Neural cell (in vitro differentiated cells): ENCODE measurements at regions not wholly inside any gene's neighbourhood (a gene's known extent, or its start where the extent isn't known, plus 50 kb on each side); places are given as distances from the start of the nearest gene placed in this dataset.

Experiments
- H2AFZ ChIP-seq: fragments of 200-600, 300-800 bp; sonication (generic), shearing (Covaris generic); 2 replicates; pipeline ENCODE4 v1.6.0; 2014; ENCODE audit warnings: low read depth, mild to moderate bottlenecking, antibody characterized with exemption, low read length, moderate library complexity
- H3F3A ChIP-seq: fragments of 200-600 bp; shearing (Covaris generic); 2 replicates; pipeline ENCODE4 v1.6.1; 2016; ENCODE audit warnings: mild to moderate bottlenecking, moderate library complexity, mixed read lengths, antibody characterized with exemption, low read length; ENCODE audit not compliant: insufficient read depth, poor library complexity, severe bottlenecking
- H3K27ac ChIP-seq: fragments of 200-600, 300-800 bp; sonication (generic), shearing (Covaris generic); 2 replicates; pipeline ENCODE4 v1.5.1; 2014; ENCODE audit warnings: mild to moderate bottlenecking, low read length, moderate library complexity
- H3K27me3 ChIP-seq: fragments of 300-800, 200-600 bp; sonication (generic), shearing (Covaris generic); 2 replicates; pipeline ENCODE4 v1.6.0; 2014; ENCODE audit warnings: mild to moderate bottlenecking, low read depth, low read length, moderate library complexity; ENCODE audit not compliant: insufficient read depth
- H3K36me3 ChIP-seq: fragments of 300-800, 200-600 bp; sonication (generic), shearing (Covaris generic); 2 replicates; pipeline ENCODE4 v1.5.1; 2014; ENCODE audit warnings: mild to moderate bottlenecking, antibody characterized with exemption, low read length, moderate library complexity; ENCODE audit not compliant: insufficient read depth
- H3K4me2 ChIP-seq: fragments of 300-800, 200-600 bp; sonication (generic), shearing (Covaris generic); 2 replicates; pipeline ENCODE4 v1.6.0; 2014; ENCODE audit warnings: mild to moderate bottlenecking, low read length
- H3K4me3 ChIP-seq: fragments of 300-800, 200-600 bp; sonication (generic), shearing (Covaris generic); 2 replicates; pipeline ENCODE4 v1.5.1; 2014; ENCODE audit warnings: mild to moderate bottlenecking, low read length, moderate library complexity
- H3K79me2 ChIP-seq: fragments of 200-600 bp; shearing (Covaris generic); replicated peaks from 2 replicates; pipeline ENCODE4 v1.6.0; 2014; ENCODE audit warnings: mild to moderate bottlenecking, low read length, moderate library complexity; ENCODE audit not compliant: insufficient read depth
- H3K9ac ChIP-seq: fragments of 300-800, 200-600 bp; sonication (generic), shearing (Covaris generic); 2 replicates; pipeline ENCODE4 v1.6.1; 2016; ENCODE audit warnings: mild to moderate bottlenecking, low read length, mixed read lengths
- H3K9me2 ChIP-seq: fragments of 200-600 bp; shearing (Covaris generic); 2 replicates; pipeline ENCODE4 v1.6.1; 2016; ENCODE audit warnings: mild to moderate bottlenecking, low read length, mixed read lengths; ENCODE audit not compliant: insufficient read depth
- H3K9me3 ChIP-seq: fragments of 200-600, 300-800 bp; sonication (generic), shearing (Covaris generic); 2 replicates; pipeline ENCODE4 v1.6.1; 2016; ENCODE audit warnings: mild to moderate bottlenecking, mixed run types, low read length, moderate library complexity, mixed read lengths
- H4K20me1 ChIP-seq: fragments of 200-600 bp; shearing (Covaris generic); 2 replicates; pipeline ENCODE4 v1.6.1; 2016; ENCODE audit warnings: mild to moderate bottlenecking, mixed run types; ENCODE audit not compliant: insufficient read depth
- CTCF ChIP-seq: fragments of 450-650 bp; IDR thresholded peaks from 2 replicates; pipeline ENCODE4 v1.5.1; 2014; ENCODE audit warnings: antibody characterized with exemption, mild to moderate bottlenecking, moderate library complexity; ENCODE audit not compliant: poor library complexity, severe bottlenecking
- EP300 ChIP-seq: fragments of 450-650 bp; conservative IDR thresholded peaks from 2 replicates; pipeline ENCODE4 v1.6.1; 2014; ENCODE audit warnings: antibody characterized with exemption, mild to moderate bottlenecking, moderate library complexity; ENCODE audit not compliant: poor library complexity, severe bottlenecking
- EZH2 ChIP-seq: fragments of 200-600, 300-800 bp; shearing (Covaris generic), sonication (generic); IDR thresholded peaks from 2 replicates; pipeline ENCODE4 v1.6.1; 2014; ENCODE audit warnings: antibody characterized with exemption, low read length, borderline replicate concordance, mild to moderate bottlenecking; ENCODE audit not compliant: insufficient read depth, poor library complexity, severe bottlenecking
- MXI1 ChIP-seq: fragments of 450-650 bp; conservative IDR thresholded peaks from 2 replicates; pipeline ENCODE4 v1.6.1; 2014; ENCODE audit warnings: antibody characterized with exemption, mild to moderate bottlenecking; ENCODE audit not compliant: poor library complexity, severe bottlenecking
- POLR2AphosphoS5 ChIP-seq: IDR thresholded peaks from 2 replicates; pipeline ENCODE4 v1.6.1; 2012
- RAD21 ChIP-seq: fragments of 450-650 bp; conservative IDR thresholded peaks from 2 replicates; pipeline ENCODE4 v1.6.1; 2014; ENCODE audit warnings: antibody characterized with exemption, mild to moderate bottlenecking, moderate library complexity
- REST ChIP-seq: IDR thresholded peaks from 2 replicates; pipeline ENCODE4 v1.6.1; 2012; ENCODE audit warnings: borderline replicate concordance
- SMC3 ChIP-seq: fragments of 450-650 bp; conservative IDR thresholded peaks from 2 replicates; pipeline ENCODE4 v1.6.1; 2014; ENCODE audit warnings: antibody characterized with exemption, mild to moderate bottlenecking, moderate library complexity; ENCODE audit not compliant: poor library complexity
- TAF1 ChIP-seq: IDR thresholded peaks from 2 replicates; pipeline ENCODE4 v1.6.1; 2012; ENCODE audit warnings: low read depth

GRCh38 chr10:83248106-83248631 is 891.1 kb upstream of the GHITM start:
- Histone ChIP-seq H4K20me1 (no peaks in the 10 kb centered on the region), H3K27me3 (no peaks in the 10 kb centered on the region), H3K27ac (no peak overlapping the region), H3F3A (no peaks in the 10 kb centered on the region), H3K4me2 (no peak overlapping the region), H3K36me3 (no peaks in the 10 kb centered on the region), H3K9ac (no peak overlapping the region), H3K9me3 (peaks cover 3% of the 10 kb centered on the region), H3K4me3 (no peak overlapping the region), H2AFZ (no peak overlapping the region), H3K9me2 (no peaks in the 10 kb centered on the region), H3K79me2 (no peaks in the 10 kb centered on the region)
- TF ChIP-seq REST (no peak), POLR2AphosphoS5 (no peak), EZH2 (no peak), TAF1 (no peak), SMC3 (no peak), RAD21 (no peak), EP300 (no peak), CTCF (no peak), MXI1 (no peak)

- H3K36me3 ChIP-seq: no peaks in the 10 kb centered on the region
- no peak overlapping the region for H3K4me3 ChIP-seq
- H3K27me3 ChIP-seq: no peaks in the 10 kb centered on the region
- peak; percentile 31 for TF ChIP-seq POLR2AphosphoS5
- peak; percentile 39 for TF ChIP-seq CTCF
- TF ChIP-seq SMC3: peak; percentile 44
- peak; percentile 14 for TF ChIP-seq EP300
- peak; percentile 45 for TF ChIP-seq RAD21
- TF ChIP-seq TAF1: no peak
- no peak for TF ChIP-seq REST
- no peak for TF ChIP-seq EZH2
- no peak for TF ChIP-seq MXI1
- no peak overlapping the region for H3K9ac ChIP-seq
- H3K27ac ChIP-seq: peak overlapping the region; percentile 2
- H3K4me2 ChIP-seq: no peak overlapping the region
- no peaks in the 10 kb centered on the region for H4K20me1 ChIP-seq
- H3K79me2 ChIP-seq: no peaks in the 10 kb centered on the region
- no peak overlapping the region for H2AFZ ChIP-seq
- no peaks in the 10 kb centered on the region for H3F3A ChIP-seq
- H3K9me2 ChIP-seq: no peaks in the 10 kb centered on the region
- peaks cover 9% of the 10 kb centered on the region for H3K9me3 ChIP-seq
Measured at GRCh38 chr10:83250396-83250795, 888.9 kb upstream of the GHITM start.
